OCI-LY1 (cell line): ENCODE measurements at regions not wholly inside any gene's neighbourhood (a gene's known extent, or its start where the extent isn't known, plus 50 kb on each side); places are given as distances from the start of the nearest gene placed in this dataset.

ENCODE experiments used
- H2AFZ ChIP-seq: fragments of 200-600 bp; sonication (generic), shearing (Covaris generic); 2 replicates; pipeline ENCODE4 v1.6.0; 2014; ENCODE audit warnings: antibody characterized with exemption, mild to moderate bottlenecking, low read length
- H3F3A ChIP-seq: fragments of 200-600 bp; sonication (generic), shearing (Covaris generic); 2 replicates; pipeline ENCODE4 v1.6.0; 2014; ENCODE audit warnings: mild to moderate bottlenecking, antibody characterized with exemption, low read length, moderate library complexity; ENCODE audit not compliant: insufficient read depth
- H3K27ac ChIP-seq: fragments of 200-600 bp; sonication (generic); 2 replicates; pipeline ENCODE4 v1.5.1; 2014; ENCODE audit warnings: low read length, mixed run types, mild to moderate bottlenecking, low read depth; ENCODE audit not compliant: poor library complexity, severe bottlenecking
- H3K27me3 ChIP-seq: fragments of 200-600 bp; sonication (generic); 2 replicates; pipeline ENCODE4 v1.6.0; 2014; ENCODE audit warnings: antibody characterized with exemption, mild to moderate bottlenecking, low read length, moderate library complexity; ENCODE audit not compliant: insufficient read depth
- H3K36me3 ChIP-seq: fragments of 200-600 bp; sonication (generic); 2 replicates; pipeline ENCODE4 v1.6.1; 2014; ENCODE audit warnings: mild to moderate bottlenecking, antibody characterized with exemption, low read length, moderate library complexity, mixed read lengths; ENCODE audit not compliant: insufficient read depth
- H3K4me1 ChIP-seq: fragments of 200-600 bp; sonication (generic); 2 replicates; pipeline ENCODE4 v1.5.1; 2014; ENCODE audit warnings: mild to moderate bottlenecking, low read length, moderate library complexity; ENCODE audit not compliant: insufficient read depth, severe bottlenecking
- H3K4me2 ChIP-seq: fragments of 200-600 bp; sonication (generic), shearing (Covaris generic); 2 replicates; pipeline ENCODE4 v1.6.1; 2014; ENCODE audit warnings: low read length
- H3K4me3 ChIP-seq: fragments of 200-600 bp; sonication (generic); 2 replicates; pipeline ENCODE4 v1.5.1; 2014; ENCODE audit warnings: low read length, low read depth, mild to moderate bottlenecking, mixed read lengths; ENCODE audit not compliant: poor library complexity, severe bottlenecking
- H3K79me2 ChIP-seq: fragments of 200-600 bp; shearing (Covaris generic); 2 replicates; pipeline ENCODE4 v1.6.1; 2016; ENCODE audit warnings: mixed run types, low read length, mixed read lengths; ENCODE audit not compliant: insufficient read depth
- H3K9ac ChIP-seq: fragments of 200-600 bp; sonication (generic), shearing (Covaris generic); 2 replicates; pipeline ENCODE4 v1.6.1; 2014; ENCODE audit warnings: mild to moderate bottlenecking, low read length, mixed read lengths
- H3K9me2 ChIP-seq: fragments of 200-600 bp; sonication (generic), shearing (Covaris generic); 2 replicates; pipeline ENCODE4 v1.6.1; 2014; ENCODE audit warnings: low read depth, mild to moderate bottlenecking, low read length, mixed read lengths
- H3K9me3 ChIP-seq: fragments of 200-600 bp; shearing (Covaris generic); 2 replicates; pipeline ENCODE4 v1.6.1; 2014; ENCODE audit warnings: low read length, mixed read lengths
- H4K20me1 ChIP-seq: fragments of 200-600 bp; sonication (generic), shearing (Covaris generic); 2 replicates; pipeline ENCODE4 v1.6.0; 2016; ENCODE audit warnings: mild to moderate bottlenecking, low read length; ENCODE audit not compliant: insufficient read depth
- CTCF ChIP-seq: fragments of 200-600 bp; sonication (generic), shearing (Covaris generic); IDR thresholded peaks from 2 replicates; pipeline ENCODE4 v1.5.1; 2017; ENCODE audit warnings: mild to moderate bottlenecking, antibody characterized with exemption, low read length, moderate library complexity, mixed read lengths
- EZH2 ChIP-seq: fragments of 200-600 bp; sonication (generic), shearing (Covaris generic); IDR thresholded peaks from 2 replicates; pipeline ENCODE4 v1.8.0; 2017; ENCODE audit warnings: borderline replicate concordance, mixed run types, mild to moderate bottlenecking, antibody characterized with exemption, low read length, moderate library complexity, mixed read lengths

- Histone ChIP-seq H4K20me1 (no peaks in the 10 kb centered on the region), H3K9me2 (no peaks in the 10 kb centered on the region), H2AFZ (no peak overlapping the region), H3F3A (no peaks in the 10 kb centered on the region), H3K4me1 (no peaks in the 10 kb centered on the region), H3K36me3 (no peaks in the 10 kb centered on the region), H3K9ac (no peak overlapping the region), H3K4me3 (no peak overlapping the region), H3K27ac (no peak overlapping the region), H3K27me3 (no peaks in the 10 kb centered on the region), H3K4me2 (no peak overlapping the region), H3K79me2 (no peaks in the 10 kb centered on the region), H3K9me3 (no peaks in the 10 kb centered on the region)
- TF ChIP-seq EZH2 (no peak), CTCF (no peak)
Measured at GRCh38 chr5:143513720-143514119, 110.2 kb upstream of the NR3C1 start.

GRCh38 chr5:143511736-143512135, 108.2 kb upstream of the NR3C1 start:
- Histone ChIP-seq H4K20me1 (no peaks in the 10 kb centered on the region), H3K4me2 (no peak overlapping the region), H3K27me3 (no peaks in the 10 kb centered on the region), H3K9ac (no peak overlapping the region), H3K9me3 (no peaks in the 10 kb centered on the region), H3K4me3 (no peak overlapping the region), H3K4me1 (no peaks in the 10 kb centered on the region), H2AFZ (no peak overlapping the region), H3K9me2 (no peaks in the 10 kb centered on the region), H3K36me3 (no peaks in the 10 kb centered on the region), H3K27ac (no peak overlapping the region), H3K79me2 (no peaks in the 10 kb centered on the region), H3F3A (no peaks in the 10 kb centered on the region)
- TF ChIP-seq EZH2: no peak
- no peak for TF ChIP-seq CTCF

DNA sequence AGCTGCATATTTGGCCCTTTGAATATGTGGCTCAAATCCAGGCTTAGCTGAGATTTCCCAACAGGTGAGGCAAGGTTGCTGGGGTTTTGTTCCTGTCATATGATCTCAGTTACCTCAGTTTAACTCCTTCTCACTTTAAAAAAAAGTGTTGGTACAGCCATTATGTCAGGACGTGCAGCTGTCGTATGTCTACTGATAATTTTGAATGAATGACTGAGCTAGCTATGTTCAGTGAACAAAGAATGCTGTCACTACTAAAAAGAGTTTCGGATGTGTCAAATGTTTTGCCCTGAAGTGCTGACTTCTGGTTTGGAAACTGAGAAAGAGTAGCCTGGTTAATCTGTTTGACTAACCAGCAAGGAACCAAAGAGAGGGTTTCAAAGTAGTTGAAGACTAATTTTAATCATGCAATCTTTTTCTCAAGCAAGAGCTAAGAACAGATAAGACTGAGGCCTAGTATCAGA, 106.3 kb upstream of the NR3C1 start:
- H3K9me2 ChIP-seq: no peaks in the 10 kb centered on the region
- H3K4me2 ChIP-seq: no peak overlapping the region
- H3F3A ChIP-seq: no peaks in the 10 kb centered on the region
- H3K27me3 ChIP-seq: no peaks in the 10 kb centered on the region
- H3K27ac ChIP-seq: no peak overlapping the region
- H2AFZ ChIP-seq: no peak overlapping the region
- no peak overlapping the region for H3K9ac ChIP-seq
- no peaks in the 10 kb centered on the region for H3K36me3 ChIP-seq
- no peaks in the 10 kb centered on the region for H3K79me2 ChIP-seq
- no peak overlapping the region for H3K4me3 ChIP-seq
- TF ChIP-seq CTCF (no peak), EZH2 (no peak)
- no peaks in the 10 kb centered on the region for H4K20me1 ChIP-seq
- no peaks in the 10 kb centered on the region for H3K4me1 ChIP-seq
- H3K9me3 ChIP-seq: no peaks in the 10 kb centered on the region
